ENCODE measurements at regions not wholly inside any gene's neighbourhood (a gene's known extent, or its start where the extent isn't known, plus 50 kb on each side); places are given as distances from the start of the nearest gene placed in this dataset.

DNA sequence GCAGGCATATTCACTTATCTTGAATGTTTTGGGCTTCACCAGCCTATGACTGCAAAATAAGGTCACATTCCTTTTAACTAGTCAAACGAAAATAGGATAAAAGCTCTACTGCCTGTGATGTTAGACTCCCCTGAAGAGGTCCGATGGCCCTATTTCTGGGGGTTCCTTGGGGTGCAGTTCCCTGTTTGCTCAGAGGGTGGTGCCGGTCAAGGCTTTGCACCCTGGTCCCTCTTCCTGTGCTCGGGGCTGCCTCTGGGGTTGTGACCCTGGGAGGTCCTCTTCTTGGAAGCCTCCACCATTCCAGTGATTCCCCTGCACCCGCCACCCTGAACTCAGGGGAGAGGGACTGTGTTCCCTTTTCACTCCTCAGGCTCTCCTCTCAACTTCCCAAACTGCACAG lies 86.7 kb upstream of the ANKRD34C start (continued):
- TF ChIP-seq, protein P1, sequence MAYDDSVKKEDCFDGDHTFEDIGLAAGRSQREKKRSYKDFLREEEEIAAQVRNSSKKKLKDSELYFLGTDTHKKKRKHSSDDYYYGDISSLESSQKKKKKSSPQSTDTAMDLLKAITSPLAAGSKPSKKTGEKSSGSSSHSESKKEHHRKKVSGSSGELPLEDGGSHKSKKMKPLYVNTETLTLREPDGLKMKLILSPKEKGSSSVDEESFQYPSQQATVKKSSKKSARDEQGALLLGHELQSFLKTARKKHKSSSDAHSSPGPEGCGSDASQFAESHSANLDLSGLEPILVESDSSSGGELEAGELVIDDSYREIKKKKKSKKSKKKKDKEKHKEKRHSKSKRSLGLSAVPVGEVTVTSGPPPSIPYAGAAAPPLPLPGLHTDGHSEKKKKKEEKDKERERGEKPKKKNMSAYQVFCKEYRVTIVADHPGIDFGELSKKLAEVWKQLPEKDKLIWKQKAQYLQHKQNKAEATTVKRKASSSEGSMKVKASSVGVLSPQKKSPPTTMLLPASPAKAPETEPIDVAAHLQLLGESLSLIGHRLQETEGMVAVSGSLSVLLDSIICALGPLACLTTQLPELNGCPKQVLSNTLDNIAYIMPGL (CRISPR knock-in tag; IDR thresholded peaks at IDR 0.05; ENCODE audit: borderline replicate concordance in 1 of 2, low read depth in 1 of 2), result no peak
- TF ChIP-seq FOSL2 (CRISPR knock-in tag; IDR thresholded peaks at IDR 0.05), result no peak

DNA sequence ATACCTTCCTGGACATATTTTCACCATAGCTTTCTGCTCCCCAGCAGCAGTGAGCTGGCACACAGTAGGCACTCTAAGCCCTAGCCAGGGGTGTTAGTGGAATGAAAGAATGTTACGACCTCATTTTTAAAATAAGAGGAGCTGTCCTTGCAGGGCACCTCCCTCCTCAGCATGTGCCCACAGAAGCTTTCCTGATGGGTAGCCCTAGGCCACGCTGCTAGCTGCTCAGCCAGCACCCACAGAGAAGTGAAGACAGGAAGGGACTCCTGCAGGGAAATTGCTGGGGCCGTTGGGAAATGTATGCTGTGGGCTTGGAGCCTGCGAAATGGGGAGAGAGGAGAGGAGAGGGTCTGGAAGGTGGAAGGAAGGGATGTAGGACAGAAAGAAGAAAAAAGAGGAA lies 87.3 kb upstream of the ANKRD34C start:
- no peaks in the 10 kb centered on the region for H4K20me1 ChIP-seq (ENCODE audit: insufficient read depth, low read length)
- no peak for ATAC-seq
- no peak for DNase-seq (ENCODE audit: low spot score)
- no peak overlapping the region for H3K9ac ChIP-seq (ENCODE audit: insufficient read depth, low read depth, low read length)
- FAIRE-seq, result no peak
- H3K27ac ChIP-seq (ENCODE audit: extremely low read length, insufficient read depth, low read length), result no peak overlapping the region
- ChIA-PET CTCF (ENCODE audit: low intra/inter-chr PET ratio, low total read pairs) (no interaction called here), POLR2A (no interaction called here)
- H3K9me3 ChIP-seq (ENCODE audit: low read length), result no peaks in the 10 kb centered on the region
- in situ Hi-C loops (cut with HindIII; ENCODE audit: extremely low pct_ligation_motif_present, low pct_unique_long_range_greater_than_20kb), result no loop called here
- H3K4me1 ChIP-seq (ENCODE audit: insufficient read depth, low read length), result no peaks in the 10 kb centered on the region
- no TSS peak for BruUV-seq (replicated peaks)
- no peak overlapping the region for H3K4me2 ChIP-seq (ENCODE audit: low read depth, low read length)
- no peaks in the 10 kb centered on the region for H3K79me2 ChIP-seq (ENCODE audit: insufficient read depth, low read length)
- H3K27me3 ChIP-seq (ENCODE audit: control insufficient read depth in 1 of 2, insufficient read depth in 2 of 2, low read length in 2 of 2), result peaks cover 3 to 32% of the 10 kb centered on the region in 2 experiments; a peak in 3 of 5 replicates
- H2AFZ ChIP-seq (ENCODE audit: low read length), result no peak overlapping the region
- H3K36me3 ChIP-seq (replicated peaks in 1 of 2; ENCODE audit: control insufficient read depth in 1 of 2, insufficient read depth in 2 of 2, low read length in 2 of 2), result no peaks in the 10 kb centered on the region
- H3K4me3 ChIP-seq (replicated peaks in 1 of 3; ENCODE audit: insufficient read depth in 1 of 3, low read depth in 2 of 3, low read length in 3 of 3), result no peak overlapping the region
- intact Hi-C loops (cut with micrococcal nuclease; ENCODE audit: unreplicated experiment), result no loop called here
- 15% methylated on average over 4 of the region's 4 CpGs for WGBS (ENCODE audit: low lambda C conversion rate)
- TF ChIP-seq, protein P2, sequence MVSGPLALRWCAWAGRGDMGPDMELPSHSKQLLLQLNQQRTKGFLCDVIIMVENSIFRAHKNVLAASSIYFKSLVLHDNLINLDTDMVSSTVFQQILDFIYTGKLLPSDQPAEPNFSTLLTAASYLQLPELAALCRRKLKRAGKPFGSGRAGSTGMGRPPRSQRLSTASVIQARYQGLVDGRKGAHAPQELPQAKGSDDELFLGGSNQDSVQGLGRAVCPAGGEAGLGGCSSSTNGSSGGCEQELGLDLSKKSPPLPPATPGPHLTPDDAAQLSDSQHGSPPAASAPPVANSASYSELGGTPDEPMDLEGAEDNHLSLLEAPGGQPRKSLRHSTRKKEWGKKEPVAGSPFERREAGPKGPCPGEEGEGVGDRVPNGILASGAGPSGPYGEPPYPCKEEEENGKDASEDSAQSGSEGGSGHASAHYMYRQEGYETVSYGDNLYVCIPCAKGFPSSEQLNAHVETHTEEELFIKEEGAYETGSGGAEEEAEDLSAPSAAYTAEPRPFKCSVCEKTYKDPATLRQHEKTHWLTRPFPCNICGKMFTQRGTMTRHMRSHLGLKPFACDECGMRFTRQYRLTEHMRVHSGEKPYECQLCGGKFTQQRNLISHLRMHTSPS (CRISPR knock-in tag; IDR thresholded peaks at IDR 0.05; ENCODE audit: low read depth), result no peak
- TF ChIP-seq ZNF549 (CRISPR knock-in tag; IDR thresholded peaks at IDR 0.05), result no peak
- TF ChIP-seq GTF3A (CRISPR knock-in tag; conservative IDR thresholded peaks at IDR 0.05), result no peak
- no peak for TF ChIP-seq DZIP1 (CRISPR knock-in tag; IDR thresholded peaks at IDR 0.05)
- TF ChIP-seq, protein P3, sequence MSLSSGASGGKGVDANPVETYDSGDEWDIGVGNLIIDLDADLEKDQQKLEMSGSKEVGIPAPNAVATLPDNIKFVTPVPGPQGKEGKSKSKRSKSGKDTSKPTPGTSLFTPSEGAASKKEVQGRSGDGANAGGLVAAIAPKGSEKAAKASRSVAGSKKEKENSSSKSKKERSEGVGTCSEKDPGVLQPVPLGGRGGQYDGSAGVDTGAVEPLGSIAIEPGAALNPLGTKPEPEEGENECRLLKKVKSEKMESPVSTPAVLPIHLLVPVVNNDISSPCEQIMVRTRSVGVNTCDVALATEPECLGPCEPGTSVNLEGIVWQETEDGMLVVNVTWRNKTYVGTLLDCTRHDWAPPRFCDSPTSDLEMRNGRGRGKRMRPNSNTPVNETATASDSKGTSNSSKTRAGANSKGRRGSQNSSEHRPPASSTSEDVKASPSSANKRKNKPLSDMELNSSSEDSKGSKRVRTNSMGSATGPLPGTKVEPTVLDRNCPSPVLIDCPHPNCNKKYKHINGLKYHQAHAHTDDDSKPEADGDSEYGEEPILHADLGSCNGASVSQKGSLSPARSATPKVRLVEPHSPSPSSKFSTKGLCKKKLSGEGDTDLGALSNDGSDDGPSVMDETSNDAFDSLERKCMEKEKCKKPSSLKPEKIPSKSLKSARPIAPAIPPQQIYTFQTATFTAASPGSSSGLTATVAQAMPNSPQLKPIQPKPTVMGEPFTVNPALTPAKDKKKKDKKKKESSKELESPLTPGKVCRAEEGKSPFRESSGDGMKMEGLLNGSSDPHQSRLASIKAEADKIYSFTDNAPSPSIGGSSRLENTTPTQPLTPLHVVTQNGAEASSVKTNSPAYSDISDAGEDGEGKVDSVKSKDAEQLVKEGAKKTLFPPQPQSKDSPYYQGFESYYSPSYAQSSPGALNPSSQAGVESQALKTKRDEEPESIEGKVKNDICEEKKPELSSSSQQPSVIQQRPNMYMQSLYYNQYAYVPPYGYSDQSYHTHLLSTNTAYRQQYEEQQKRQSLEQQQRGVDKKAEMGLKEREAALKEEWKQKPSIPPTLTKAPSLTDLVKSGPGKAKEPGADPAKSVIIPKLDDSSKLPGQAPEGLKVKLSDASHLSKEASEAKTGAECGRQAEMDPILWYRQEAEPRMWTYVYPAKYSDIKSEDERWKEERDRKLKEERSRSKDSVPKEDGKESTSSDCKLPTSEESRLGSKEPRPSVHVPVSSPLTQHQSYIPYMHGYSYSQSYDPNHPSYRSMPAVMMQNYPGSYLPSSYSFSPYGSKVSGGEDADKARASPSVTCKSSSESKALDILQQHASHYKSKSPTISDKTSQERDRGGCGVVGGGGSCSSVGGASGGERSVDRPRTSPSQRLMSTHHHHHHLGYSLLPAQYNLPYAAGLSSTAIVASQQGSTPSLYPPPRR (CRISPR knock-in tag; IDR thresholded peaks at IDR 0.05; ENCODE audit: borderline replicate concordance), result no peak
- no peak for TF ChIP-seq KDM5B (CRISPR knock-in tag; IDR thresholded peaks at IDR 0.05; ENCODE audit: borderline replicate concordance)
- no peak for TF ChIP-seq NFIC (IDR thresholded peaks at IDR 0.05; ENCODE audit: low read length)
- no peak for TF ChIP-seq ETV5 (CRISPR knock-in tag; IDR thresholded peaks at IDR 0.05; ENCODE audit: borderline replicate concordance)

Data from HepG2 (cell line).